GM23338 (cell line): ENCODE measurements at regions not wholly inside any gene's neighbourhood (a gene's known extent, or its start where the extent isn't known, plus 50 kb on each side); places are given as distances from the start of the nearest gene placed in this dataset.

ENCODE experiments used
- ATAC-seq: fragments of 200-7000 bp; cut with Tn5 transposase; 3 replicates; pipeline ENCODE4 v1.9.1; 2020
- DNase-seq: peaks from one replicate; pipeline ENCODE4 v3.0.0-alpha.2; 2015; ENCODE audit warnings: low spot score
- H2AFZ ChIP-seq: fragments of 200-600 bp; sonication (generic); 2 replicates; pipeline ENCODE4 v1.8.0; 2016; ENCODE audit warnings: antibody characterized with exemption, mild to moderate bottlenecking, moderate library complexity
- H3F3A ChIP-seq: fragments of 200-600 bp; sonication (generic); replicated peaks from 2 replicates; pipeline ENCODE4 v1.8.0; 2017; ENCODE audit warnings: antibody characterized with exemption, mixed run types, low read depth
- H3K27ac ChIP-seq: fragments of 200-600 bp; sonication (generic); 2 replicates; pipeline ENCODE4 v1.6.1; 2016; ENCODE audit warnings: low read depth
- H3K27me3 ChIP-seq: fragments of 200-600 bp; sonication (generic); 2 replicates; pipeline ENCODE4 v1.8.0; 2016; ENCODE audit warnings: mild to moderate bottlenecking, mixed run types, moderate library complexity; ENCODE audit not compliant: insufficient read depth
- H3K36me3 ChIP-seq: fragments of 200-600 bp; sonication (generic); 2 replicates; pipeline ENCODE4 v1.8.0; 2016; ENCODE audit warnings: mild to moderate bottlenecking; ENCODE audit not compliant: insufficient read depth
- H3K4me1 ChIP-seq: fragments of 200-600 bp; sonication (generic); 2 replicates; pipeline ENCODE4 v1.8.0; 2016; ENCODE audit warnings: mild to moderate bottlenecking, moderate library complexity; ENCODE audit not compliant: insufficient read depth
- H3K4me2 ChIP-seq: fragments of 200-600 bp; sonication (generic); 2 replicates; pipeline ENCODE4 v1.7.1; 2017; ENCODE audit warnings: mixed run types
- H3K4me3 ChIP-seq: fragments of 200-600 bp; sonication (generic); 2 replicates; pipeline ENCODE4 v1.6.1; 2016; ENCODE audit warnings: mixed run types
- H3K79me2 ChIP-seq: fragments of 200-600 bp; sonication (generic); replicated peaks from 2 replicates; pipeline ENCODE4 v1.8.0; 2017; ENCODE audit warnings: mild to moderate bottlenecking; ENCODE audit not compliant: insufficient read depth
- H3K9me2 ChIP-seq: fragments of 200-600 bp; sonication (generic); 2 replicates; pipeline ENCODE4 v1.8.0; 2017; ENCODE audit not compliant: insufficient read depth
- H4K20me1 ChIP-seq: fragments of 200-600 bp; sonication (generic); replicated peaks from 2 replicates; pipeline ENCODE4 v1.8.0; 2017; ENCODE audit warnings: mild to moderate bottlenecking; ENCODE audit not compliant: insufficient read depth
- H3K27ac Mint-ChIP-seq: 2 replicates; pipeline ENCODE4 v1.8.0; 2020; ENCODE audit warnings: inconsistent platforms, mild to moderate bottlenecking, moderate library complexity, mixed read lengths
- H3K27me3 Mint-ChIP-seq: 3 replicates; pipeline ENCODE4 v1.8.0; 2022; ENCODE audit warnings: low read depth, mild to moderate bottlenecking, moderate library complexity, mixed read lengths, inconsistent platforms; ENCODE audit not compliant: insufficient read depth, poor library complexity
- H3K36me3 Mint-ChIP-seq: 3 replicates; pipeline ENCODE4 v1.8.0; 2021; ENCODE audit warnings: low read depth, mild to moderate bottlenecking, inconsistent platforms, moderate library complexity, mixed read lengths
- H3K4me1 Mint-ChIP-seq: 3 replicates; pipeline ENCODE4 v1.8.0; 2020; ENCODE audit warnings: mild to moderate bottlenecking, inconsistent platforms, mixed read lengths
- H3K4me3 Mint-ChIP-seq: 3 replicates; pipeline ENCODE4 v1.8.0; 2021; ENCODE audit warnings: moderate library complexity, mild to moderate bottlenecking, inconsistent platforms, mixed read lengths
- H3K9me3 Mint-ChIP-seq: 3 replicates; pipeline ENCODE4 v1.8.0; 2020; ENCODE audit warnings: moderate library complexity, mild to moderate bottlenecking, inconsistent platforms, mixed read lengths
- EZH2phosphoT487 ChIP-seq: fragments of 200-600 bp; sonication (generic); IDR thresholded peaks from one replicate; pipeline ENCODE4 v1.8.1; 2018; ENCODE audit warnings: antibody characterized with exemption; ENCODE audit not compliant: unreplicated experiment
- JUNB ChIP-seq: IDR thresholded peaks from one replicate; pipeline ENCODE4 v1.6.1; 2016; ENCODE audit warnings: antibody characterized with exemption; ENCODE audit not compliant: unreplicated experiment
- NANOG ChIP-seq: IDR thresholded peaks from 2 replicates; pipeline ENCODE4 v1.6.1; 2016; ENCODE audit warnings: antibody characterized with exemption, borderline replicate concordance
- ZNF114 ChIP-seq: fragments of 250-450 bp; sonication (Bioruptor Pico); IDR thresholded peaks from 2 replicates; pipeline ENCODE4 v1.5.0; 2020; ENCODE audit warnings: mild to moderate bottlenecking, moderate library complexity
- ZNF331 ChIP-seq: fragments of 250-450 bp; sonication (Bioruptor Pico); IDR thresholded peaks from 2 replicates; pipeline ENCODE4 v1.5.0; 2020; ENCODE audit warnings: low read depth, mild to moderate bottlenecking, moderate library complexity
- TF ChIP-seq, protein P1 (sequence below): fragments of 250-450 bp; sonication (Bioruptor Pico); IDR thresholded peaks from 2 replicates; pipeline ENCODE4 v1.5.0; 2020; ENCODE audit warnings: mild to moderate bottlenecking, moderate library complexity
- TF ChIP-seq, protein P2 (sequence below): IDR thresholded peaks from 2 replicates; pipeline ENCODE4 v1.6.1; 2016; ENCODE audit warnings: antibody characterized with exemption

DNA sequence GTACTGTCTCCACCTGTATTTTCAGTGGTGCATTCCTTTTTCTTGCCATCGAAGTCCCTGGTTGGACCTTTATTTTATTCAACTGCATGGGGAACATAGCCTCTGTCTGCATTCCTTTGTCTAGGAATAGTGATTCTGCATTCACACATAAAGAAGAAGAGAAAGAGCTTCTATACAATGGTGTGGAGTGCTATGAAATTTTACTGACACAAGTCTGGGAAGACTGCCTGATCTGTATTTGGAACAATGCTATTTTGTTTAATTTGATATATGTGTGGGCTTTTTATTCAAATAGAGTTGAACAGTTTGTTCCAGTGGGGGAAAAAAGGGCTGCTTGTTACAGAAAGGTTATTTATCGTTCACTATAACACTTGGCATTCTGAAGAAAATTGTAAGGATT is 375.7 kb upstream of the POU3F2 start (continued):
- TF ChIP-seq, protein P1, sequence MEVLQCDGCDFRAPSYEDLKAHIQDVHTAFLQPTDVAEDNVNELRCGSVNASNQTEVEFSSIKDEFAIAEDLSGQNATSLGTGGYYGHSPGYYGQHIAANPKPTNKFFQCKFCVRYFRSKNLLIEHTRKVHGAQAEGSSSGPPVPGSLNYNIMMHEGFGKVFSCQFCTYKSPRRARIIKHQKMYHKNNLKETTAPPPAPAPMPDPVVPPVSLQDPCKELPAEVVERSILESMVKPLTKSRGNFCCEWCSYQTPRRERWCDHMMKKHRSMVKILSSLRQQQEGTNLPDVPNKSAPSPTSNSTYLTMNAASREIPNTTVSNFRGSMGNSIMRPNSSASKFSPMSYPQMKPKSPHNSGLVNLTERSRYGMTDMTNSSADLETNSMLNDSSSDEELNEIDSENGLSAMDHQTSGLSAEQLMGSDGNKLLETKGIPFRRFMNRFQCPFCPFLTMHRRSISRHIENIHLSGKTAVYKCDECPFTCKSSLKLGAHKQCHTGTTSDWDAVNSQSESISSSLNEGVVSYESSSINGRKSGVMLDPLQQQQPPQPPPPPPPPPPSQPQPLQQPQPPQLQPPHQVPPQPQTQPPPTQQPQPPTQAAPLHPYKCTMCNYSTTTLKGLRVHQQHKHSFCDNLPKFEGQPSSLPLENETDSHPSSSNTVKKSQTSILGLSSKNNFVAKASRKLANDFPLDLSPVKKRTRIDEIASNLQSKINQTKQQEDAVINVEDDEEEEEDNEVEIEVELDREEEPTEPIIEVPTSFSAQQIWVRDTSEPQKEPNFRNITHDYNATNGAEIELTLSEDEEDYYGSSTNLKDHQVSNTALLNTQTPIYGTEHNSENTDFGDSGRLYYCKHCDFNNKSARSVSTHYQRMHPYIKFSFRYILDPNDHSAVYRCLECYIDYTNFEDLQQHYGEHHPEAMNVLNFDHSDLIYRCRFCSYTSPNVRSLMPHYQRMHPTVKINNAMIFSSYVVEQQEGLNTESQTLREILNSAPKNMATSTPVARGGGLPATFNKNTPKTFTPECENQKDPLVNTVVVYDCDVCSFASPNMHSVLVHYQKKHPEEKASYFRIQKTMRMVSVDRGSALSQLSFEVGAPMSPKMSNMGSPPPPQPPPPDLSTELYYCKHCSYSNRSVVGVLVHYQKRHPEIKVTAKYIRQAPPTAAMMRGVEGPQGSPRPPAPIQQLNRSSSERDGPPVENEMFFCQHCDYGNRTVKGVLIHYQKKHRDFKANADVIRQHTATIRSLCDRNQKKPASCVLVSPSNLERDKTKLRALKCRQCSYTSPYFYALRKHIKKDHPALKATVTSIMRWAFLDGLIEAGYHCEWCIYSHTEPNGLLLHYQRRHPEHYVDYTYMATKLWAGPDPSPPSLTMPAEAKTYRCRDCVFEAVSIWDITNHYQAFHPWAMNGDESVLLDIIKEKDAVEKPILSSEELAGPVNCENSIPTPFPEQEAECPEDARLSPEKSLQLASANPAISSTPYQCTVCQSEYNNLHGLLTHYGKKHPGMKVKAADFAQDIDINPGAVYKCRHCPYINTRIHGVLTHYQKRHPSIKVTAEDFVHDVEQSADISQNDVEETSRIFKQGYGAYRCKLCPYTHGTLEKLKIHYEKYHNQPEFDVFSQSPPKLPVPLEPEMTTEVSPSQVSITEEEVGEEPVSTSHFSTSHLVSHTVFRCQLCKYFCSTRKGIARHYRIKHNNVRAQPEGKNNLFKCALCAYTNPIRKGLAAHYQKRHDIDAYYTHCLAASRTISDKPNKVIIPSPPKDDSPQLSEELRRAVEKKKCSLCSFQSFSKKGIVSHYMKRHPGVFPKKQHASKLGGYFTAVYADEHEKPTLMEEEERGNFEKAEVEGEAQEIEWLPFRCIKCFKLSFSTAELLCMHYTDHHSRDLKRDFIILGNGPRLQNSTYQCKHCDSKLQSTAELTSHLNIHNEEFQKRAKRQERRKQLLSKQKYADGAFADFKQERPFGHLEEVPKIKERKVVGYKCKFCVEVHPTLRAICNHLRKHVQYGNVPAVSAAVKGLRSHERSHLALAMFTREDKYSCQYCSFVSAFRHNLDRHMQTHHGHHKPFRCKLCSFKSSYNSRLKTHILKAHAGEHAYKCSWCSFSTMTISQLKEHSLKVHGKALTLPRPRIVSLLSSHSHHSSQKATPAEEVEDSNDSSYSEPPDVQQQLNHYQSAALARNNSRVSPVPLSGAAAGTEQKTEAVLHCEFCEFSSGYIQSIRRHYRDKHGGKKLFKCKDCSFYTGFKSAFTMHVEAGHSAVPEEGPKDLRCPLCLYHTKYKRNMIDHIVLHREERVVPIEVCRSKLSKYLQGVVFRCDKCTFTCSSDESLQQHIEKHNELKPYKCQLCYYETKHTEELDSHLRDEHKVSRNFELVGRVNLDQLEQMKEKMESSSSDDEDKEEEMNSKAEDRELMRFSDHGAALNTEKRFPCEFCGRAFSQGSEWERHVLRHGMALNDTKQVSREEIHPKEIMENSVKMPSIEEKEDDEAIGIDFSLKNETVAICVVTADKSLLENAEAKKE, result no peak

DNA sequence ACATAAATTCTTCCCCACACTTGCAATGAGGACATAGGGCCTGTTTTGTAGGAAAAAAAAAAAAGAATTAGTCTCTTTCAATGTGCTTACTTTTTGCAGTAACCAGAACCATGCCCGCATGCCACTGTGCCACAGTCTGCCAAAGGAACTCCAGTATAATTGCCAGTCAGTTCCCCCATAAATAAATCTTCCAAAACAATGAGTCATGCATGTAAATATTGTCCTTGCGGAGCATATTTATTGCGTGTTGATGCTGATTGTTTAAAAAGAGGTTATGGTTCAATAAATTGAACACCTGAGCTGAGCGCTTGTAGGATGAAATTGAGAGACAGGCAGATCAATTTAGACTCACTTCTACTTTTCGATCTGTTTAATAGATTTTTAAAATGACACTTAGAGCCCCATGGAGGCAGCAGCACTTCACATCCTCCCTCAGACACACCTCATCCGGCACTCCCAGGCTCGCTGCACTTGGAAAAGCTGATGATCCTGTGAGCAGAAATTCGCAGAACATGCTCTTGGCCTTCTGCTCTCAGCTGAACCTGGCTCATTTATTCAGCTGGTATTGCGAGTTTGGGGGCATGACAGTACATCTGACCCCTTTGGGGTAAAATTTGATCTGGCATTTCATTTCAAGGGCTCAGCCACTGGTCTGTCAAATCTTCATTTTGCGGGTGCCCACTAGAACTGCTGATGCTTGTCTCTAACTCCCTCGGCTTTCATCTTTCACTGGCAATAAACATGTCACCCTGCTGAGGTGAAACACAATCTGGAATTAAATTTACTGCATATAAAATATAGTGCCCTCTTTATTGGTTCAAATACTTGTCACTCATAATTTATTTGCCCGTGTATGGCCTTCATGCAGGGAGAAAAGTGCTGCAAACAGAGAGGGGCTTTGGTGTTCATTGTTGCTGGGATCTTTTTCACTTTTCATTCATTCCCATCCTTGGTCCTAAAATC is 371.1 kb upstream of the POU3F2 start:
- Histone ChIP-seq H3K27ac (no peak overlapping the region), H3K27me3 (no peaks in the 10 kb centered on the region), H3K79me2 (no peaks in the 10 kb centered on the region), H3K36me3 (no peaks in the 10 kb centered on the region), H3F3A (no peaks in the 10 kb centered on the region), H3K4me1 (no peaks in the 10 kb centered on the region), H4K20me1 (no peaks in the 10 kb centered on the region), H3K4me3 (no peak overlapping the region), H3K4me2 (no peak overlapping the region), H2AFZ (no peak overlapping the region; the same call in 1 of the 2 replicates), H3K9me2 (no peaks in the 10 kb centered on the region)
- H3K27ac Mint-ChIP-seq, result no peak overlapping the region
- H3K4me3 Mint-ChIP-seq, result no peak overlapping the region
- ATAC-seq, result no peak
- no peaks in the 10 kb centered on the region for H3K36me3 Mint-ChIP-seq
- H3K27me3 Mint-ChIP-seq, result no peaks in the 10 kb centered on the region
- DNase-seq, result no peak
- H3K4me1 Mint-ChIP-seq, result no peaks in the 10 kb centered on the region
- no peaks in the 10 kb centered on the region for H3K9me3 Mint-ChIP-seq
- TF ChIP-seq EZH2phosphoT487 (no peak), JUNB (no peak), ZNF114 (CRISPR knock-in tag) (no peak), ZNF331 (CRISPR knock-in tag) (no peak), NANOG (no peak)
- TF ChIP-seq, protein P1, result no peak
- TF ChIP-seq, protein P2, sequence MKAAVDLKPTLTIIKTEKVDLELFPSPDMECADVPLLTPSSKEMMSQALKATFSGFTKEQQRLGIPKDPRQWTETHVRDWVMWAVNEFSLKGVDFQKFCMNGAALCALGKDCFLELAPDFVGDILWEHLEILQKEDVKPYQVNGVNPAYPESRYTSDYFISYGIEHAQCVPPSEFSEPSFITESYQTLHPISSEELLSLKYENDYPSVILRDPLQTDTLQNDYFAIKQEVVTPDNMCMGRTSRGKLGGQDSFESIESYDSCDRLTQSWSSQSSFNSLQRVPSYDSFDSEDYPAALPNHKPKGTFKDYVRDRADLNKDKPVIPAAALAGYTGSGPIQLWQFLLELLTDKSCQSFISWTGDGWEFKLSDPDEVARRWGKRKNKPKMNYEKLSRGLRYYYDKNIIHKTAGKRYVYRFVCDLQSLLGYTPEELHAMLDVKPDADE, result no peak
